NOMO-1 (cell line): ENCODE measurements at regions not wholly inside any gene's neighbourhood (a gene's known extent, or its start where the extent isn't known, plus 50 kb on each side); places are given as distances from the start of the nearest gene placed in this dataset.

ENCODE experiments used
- DNase-seq, 2 experiments: peaks; one replicate each; lab custom pipeline; 2025; ENCODE audit not compliant: unreplicated experiment in 2 of 2; lab: John Stamatoyannopoulos, UW

DNA sequence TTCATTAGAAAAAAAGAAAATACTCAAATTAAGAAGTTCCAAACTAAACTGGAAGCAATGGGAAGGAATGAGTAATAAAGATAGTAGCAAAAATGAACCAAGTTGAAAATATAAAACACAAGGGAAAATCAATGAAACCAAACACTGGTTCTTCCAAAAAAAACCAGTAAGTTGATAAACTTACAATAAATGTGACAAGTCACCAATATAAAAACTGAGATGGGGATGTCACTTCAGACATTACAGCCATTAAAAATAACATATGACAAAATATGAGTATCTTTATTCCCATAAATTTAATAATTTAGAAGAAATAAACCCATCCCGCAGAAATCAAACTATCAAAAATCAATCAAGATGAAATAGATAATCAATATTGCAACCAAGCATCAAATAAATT is 633.9 kb upstream of the RAB6C start:
- no peak for DNase-seq

DNA sequence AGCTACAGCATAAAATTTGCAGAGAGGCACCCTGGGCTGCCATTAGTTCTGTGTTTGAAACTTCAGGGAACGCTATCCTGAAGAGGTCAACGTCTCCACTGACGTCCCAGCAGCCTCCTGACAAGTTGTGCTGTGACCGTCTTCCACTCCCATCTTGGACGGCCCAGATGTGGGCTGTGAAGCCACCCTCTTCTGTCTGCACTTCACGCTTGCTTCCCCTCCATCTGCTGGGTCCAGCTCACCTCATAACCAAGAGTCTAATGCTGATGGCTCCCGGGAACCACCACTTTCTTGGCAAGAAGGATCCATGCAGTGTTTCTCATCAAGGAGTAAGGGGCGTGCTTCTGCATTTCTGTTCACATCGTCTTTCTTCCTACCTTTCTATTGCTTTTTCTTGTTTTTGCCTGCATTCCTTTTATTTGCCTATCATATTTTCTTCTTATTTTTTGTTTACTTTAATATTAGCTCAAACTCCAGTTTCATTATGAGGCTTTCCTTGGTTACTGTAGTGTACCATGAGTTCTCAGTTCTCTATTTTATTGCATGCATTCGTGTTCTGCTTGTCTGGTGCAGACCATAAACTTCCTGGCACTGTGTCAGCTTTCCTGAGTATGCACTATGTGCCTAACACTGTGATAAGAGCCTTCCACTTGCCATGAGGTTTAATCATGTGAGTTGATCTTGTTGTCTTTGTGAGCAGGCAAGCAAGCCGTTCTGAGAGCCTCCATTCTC is 631.8 kb upstream of the RAB6C start:
- DNase-seq, result no peak

DNA sequence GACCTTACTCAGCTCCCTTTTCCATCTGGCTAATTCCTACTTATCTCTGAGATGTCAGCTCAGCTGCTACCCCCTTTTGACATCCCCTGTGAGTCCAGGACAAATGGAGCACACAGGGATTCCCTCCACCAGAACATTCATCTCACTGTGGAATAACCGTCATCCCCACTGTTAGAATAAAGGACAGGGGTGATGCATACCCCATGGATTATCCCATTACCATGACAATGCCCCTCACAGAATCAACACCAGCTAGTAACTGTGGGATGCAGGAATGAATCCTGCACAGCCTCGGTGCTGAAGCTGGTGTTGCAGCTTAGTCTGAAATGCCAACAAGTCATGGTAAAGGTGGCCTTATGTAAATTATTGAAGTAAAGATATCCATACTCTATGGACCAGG is 624.8 kb upstream of the RAB6C start:
- no peak for DNase-seq

DNA sequence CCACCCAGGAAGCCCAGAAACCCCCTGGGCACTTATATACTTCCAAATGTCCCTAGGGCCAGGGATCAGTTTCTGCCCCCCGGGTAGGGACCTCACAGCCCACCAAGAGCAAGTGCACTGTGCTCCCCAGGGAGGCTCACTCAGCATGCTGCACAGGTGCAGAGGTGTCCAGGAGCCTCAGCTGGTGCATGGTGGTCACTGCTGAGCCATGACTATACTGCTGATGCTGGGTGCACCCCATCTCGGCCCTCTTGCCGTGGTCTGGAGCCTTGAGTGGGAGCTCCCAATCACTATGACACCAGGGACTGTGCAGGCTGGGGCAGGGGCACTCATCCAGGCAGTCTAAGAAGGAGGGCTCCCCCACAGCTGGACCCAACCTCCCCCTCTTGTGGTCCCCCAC is 617.8 kb upstream of the RAB6C start:
- DNase-seq, result no peak

DNA sequence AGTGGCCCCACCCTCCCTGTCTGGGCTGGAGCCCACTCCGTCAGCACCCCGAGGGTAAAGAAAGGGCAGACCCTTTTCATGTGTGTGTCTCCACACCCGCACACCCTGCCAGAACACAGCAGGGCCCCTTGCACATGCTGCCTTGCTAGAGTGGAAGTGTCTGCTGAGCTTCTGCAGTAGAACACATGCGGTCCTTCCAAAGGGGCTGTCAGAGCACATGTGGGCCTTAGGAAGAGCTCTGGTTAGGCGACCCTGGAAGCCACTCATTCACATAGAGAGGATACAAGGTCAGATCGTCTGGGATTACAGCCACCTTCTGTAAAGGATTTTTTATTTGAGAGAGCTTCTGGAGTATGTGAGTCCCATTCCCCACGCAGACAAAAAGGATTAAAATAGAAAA is 613.2 kb upstream of the RAB6C start:
- DNase-seq, result no peak

DNA sequence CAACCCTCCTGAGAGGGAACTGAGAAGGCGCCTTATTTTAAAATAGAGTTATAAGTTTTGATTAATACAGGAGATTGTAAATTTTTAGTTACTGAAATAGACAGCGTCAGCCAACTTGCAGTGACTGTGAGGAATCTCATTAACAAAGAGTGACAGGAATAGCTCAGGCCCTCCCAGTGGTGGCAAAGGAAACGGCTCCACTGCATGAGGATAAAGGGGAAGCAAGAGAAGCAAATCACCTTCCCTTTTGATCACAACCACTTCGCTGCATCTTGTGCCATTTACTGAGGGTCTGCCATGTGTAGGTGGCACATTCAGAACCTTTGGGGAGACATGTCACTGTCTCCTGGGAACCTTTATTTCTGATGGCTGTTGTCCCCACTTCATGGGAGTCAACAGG is 612.4 kb upstream of the RAB6C start:
- DNase-seq, result no peak

DNA sequence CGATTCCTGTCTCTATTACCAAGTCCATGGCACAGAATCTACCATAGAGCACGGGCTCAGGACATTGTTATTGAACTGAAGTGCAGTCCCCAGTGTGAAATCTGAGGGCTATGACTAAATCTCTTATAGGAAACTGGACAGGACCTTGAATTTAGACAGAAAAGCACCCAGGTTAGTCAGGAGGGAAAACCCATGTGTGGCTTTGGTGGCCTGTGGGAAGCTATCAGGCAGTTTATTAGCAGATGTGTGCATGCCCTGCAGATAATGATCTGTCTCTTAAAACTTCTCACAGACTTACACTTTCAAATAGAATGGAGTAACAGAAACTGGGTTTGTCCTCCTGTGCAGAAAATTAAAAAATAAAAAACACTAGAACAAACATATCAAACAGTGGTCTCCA is 610.0 kb upstream of the RAB6C start:
- no peak for DNase-seq

DNA sequence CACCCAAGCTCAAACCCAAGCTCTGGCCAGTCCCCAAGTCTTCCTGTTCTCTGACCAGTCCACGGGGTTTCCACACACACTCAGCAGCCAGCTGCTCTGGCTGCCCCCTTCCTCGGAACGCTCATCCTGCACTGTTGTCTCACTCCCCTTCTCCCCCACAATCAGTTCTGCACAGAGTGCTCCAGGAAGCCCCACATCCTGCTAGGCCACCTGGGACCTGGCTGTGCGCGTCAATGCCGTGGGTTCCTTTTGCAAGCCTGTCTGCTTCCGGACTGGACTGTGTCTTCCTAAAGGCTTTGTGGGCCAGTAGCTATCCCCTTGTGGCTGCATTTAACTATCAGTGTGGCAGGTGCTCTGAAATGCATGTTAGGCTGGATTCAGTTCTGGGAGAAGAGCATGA is 605.0 kb upstream of the RAB6C start:
- DNase-seq, result no peak

DNA sequence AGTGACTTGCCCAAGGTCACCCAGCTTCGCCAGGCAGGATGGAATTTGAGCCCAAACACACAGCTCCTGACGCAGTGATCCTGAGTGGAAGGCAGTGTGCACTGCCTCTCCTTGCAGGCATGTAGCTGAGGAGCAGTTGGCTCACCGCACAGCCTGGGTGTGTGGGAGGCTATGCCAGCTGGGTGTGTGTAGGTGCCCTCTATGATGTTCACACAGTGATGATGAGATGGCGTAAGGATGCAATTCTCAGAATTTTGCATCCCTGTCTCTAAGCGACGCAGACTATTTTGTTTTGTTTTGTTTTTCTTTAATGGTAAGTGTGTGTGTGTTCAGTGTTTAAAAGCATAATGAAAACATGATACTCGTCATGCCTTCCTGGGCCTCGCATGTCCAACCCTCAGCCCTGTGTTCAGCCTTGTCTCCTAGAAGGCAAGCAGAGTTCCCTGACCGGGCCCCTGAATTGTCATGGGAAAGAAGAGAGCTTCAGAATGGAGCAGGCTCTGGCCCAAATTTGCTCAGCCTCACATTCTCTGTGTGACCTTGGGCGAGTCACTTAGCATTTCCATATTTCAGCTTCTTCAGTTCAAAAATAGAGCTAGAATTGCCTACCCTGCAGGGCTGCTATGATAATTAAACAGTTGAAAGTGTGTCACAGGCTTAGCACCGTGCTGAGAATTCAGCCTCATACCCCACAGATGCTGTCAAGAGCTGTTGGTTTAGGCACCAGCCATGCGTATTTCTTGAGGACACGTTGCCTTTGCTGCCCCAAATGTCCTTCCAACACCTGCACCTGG is 603.6 kb upstream of the RAB6C start:
- DNase-seq, result no peak

DNA sequence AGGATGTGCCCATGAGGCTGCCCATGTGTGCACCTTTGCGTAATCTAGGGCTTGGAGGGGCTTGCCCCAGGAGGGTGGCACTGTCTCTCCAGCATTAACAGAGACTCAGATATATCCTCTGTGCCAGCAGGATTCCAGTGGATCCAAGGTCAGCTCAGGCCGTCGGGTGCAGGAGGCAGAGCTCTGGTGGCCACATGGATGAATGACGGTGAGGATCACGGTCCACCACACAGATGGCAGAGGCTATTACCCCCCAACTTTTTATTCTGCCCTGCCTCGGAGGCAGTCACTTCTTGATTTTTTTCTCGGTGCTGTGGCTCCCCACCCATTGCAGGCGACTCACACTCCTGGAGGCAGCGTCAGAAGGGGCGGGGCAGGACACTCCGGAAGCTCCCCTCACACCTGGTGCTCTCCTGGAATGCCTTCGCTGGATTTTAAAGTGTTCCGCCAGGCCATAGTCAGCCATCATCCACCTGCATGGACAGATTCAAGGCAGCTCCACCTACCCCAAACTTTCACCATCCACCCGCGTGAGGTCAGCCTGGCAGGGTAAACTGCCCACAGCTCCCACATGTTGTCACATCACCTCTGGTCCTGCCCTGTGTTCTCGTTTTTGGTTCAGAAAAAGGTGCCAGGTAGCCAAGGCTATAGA is 602.9 kb upstream of the RAB6C start:
- DNase-seq, result no peak

DNA sequence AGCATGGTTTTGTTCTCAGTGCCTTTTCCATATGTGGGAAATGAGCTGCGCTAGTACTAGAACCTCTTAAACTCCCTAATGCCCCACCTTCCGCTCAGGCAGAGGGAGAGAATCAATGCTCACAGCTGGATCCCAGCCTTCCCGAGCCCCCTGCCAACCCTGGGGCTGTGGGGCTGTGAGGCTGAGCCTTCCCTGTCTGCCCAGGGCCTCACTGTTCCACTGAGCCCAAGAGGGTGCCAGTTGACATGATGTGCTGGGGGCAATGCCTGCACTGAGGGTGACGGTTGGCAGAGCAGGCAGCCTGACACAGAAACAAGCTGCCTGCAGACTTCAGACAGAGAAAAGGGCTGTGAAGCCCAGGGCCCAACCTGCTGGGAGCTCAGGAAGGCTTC is 602.4 kb upstream of the RAB6C start:
- no peak for DNase-seq

DNA sequence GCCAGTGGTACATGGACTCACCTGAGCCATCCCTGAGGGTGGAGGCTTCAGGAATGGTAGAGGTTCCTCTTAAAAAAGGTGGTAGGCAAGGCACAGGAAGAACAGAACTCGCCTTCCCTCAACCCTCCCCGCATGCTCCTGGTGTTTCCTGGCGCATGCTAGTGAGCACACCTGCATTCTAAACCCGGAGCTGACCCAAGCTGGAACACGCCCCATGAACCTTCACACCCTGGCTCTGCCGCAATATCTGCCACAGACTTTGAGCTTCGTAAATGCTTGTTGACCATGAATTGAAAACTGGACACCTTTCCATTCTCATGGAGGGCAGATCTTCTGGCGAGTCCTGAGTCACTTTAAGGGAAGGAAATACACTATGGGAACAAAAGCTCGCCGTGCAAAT is 601.3 kb upstream of the RAB6C start:
- no peak for DNase-seq

DNA sequence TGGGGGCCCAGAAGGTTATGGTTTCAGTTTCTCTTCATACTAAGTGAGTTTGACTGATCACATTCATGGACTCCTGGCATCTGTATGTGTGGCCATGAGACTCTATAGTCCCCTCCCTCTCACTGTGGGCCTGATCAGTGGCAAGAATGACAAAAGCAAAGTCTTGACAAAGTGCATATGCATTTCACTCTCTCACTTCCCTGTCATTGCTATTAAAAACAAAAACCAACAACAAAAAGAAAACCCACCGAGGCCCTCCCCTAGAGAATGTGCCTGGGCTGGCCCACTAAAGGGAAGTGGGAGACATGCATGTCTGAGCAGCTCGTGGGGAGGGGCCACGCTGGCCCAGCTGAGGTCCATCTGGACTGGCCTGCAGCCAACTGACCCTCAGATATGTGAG is 600.1 kb upstream of the RAB6C start:
- DNase-seq, result no peak

DNA sequence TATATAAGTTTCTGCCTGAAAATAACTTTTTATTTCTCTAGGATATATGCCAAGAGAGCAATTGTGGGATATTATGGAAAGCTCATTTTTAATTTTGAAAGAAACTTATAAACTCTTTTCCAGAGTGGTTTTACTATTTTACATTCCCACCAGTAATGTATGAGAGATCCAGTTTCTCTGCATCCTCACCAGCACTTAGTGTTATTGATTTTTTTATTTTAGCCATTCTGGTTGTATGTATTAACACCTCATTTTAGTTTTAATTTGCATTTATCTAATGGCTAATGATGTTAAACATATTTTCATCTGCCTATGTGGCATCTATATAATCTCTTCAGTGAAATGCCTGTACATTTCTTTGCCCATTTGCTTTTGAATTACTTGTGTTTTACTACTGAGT is 597.7 kb upstream of the RAB6C start:
- no peak for DNase-seq

DNA sequence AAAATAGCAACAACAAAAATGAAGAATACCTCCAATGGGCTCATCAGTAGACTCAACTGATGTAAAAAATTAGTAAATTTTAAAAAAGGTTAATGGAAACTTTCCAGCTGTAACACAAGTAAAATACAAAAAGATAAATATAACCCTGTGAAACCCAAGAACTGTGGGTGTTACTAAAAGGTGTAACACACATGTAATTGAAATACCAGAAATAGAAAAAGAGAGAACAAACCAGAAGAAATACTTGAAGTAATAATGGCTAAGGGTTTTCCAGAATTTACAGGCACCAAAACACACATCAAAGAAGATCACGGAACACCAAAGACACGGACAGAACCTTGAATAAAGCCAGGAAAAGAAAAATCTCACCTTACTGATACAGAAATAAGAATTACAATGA is 590.6 kb upstream of the RAB6C start:
- no peak for DNase-seq

DNA sequence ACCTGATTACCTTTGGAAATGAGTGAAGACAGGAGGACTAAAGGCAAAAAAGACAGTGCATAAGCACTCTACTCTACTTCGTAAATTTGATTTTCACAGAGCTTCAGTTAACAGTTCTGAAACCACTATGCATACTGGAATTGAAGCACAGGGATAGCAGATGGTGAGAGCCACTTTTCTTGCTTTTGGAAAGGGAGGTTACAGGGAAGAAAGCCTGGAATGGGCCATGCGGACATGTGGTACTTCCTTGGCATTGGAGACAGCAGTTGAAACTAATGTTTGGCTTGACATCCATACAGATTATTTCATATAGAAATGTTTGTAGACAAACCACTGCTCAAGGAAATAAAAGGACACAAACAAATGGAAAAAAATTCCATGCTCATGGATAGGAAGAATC is 585.6 kb upstream of the RAB6C start:
- no peak for DNase-seq

DNA sequence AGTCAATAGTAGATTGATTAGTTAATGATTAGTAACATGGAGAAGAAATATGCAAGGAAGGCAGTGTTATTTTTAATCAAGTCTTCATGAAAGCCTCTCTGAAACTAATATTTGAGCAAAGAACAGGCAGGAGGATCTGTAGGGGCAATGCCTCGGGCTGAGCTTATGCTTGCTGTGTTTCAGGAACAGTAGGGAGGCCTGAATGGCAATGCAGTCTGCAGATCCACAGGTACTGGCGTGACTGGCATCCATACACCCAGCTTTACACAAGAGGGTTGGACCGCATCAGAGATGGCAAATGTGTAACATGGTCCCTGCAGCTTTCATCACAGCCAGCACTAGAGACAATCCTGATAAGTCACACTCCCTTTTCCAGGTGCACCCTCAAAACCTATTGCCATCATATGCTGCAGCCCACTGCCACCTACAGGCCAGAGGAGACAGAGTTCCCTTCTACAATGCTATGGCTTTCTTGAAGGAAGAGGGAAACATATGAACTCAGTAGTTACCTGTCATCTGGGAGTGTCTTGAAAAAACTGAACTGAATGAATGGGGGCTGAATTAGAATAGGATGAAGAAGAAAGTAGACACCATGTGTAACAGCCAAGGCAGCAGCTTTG is 582.4 kb upstream of the RAB6C start:
- peak; percentile 9 to 14 for DNase-seq

DNA sequence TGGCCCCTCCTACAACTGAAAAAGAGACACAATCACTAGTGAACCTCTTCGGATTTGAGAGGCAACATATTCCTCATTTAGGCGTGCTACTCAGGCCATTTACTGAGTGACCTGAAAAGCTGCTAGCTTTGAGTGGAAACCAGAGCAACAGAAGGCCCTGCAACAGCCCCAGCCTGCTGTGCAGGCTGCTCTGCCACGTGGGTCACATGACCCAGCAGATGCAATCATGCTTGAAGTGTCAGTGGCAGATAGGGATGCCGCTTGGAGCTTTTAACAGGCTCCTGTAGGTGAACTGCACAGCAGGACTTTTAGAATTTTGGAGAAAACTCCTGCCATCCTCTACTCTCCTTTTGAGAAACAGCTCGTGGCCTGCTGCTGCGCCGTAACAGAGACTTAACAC is 578.6 kb upstream of the RAB6C start:
- no peak for DNase-seq

DNA sequence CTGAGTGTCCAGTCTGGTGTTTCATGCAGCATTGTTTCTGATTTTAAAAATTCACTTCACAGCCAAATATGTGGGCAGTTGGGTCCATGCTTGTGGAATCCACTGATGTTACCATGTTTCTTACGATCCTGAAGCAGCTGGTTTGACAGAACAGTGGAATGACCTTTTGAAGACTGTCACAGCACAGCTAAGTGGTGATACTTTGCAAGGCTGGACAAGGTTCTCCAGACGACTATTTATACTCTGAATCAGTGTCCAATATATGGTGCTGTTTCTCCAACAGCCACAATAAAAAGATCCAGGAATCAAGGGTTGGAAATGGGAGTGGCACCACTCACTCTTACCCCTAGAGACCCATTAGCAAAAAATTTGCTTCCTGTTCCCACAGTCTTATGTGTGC is 577.4 kb upstream of the RAB6C start:
- no peak for DNase-seq

DNA sequence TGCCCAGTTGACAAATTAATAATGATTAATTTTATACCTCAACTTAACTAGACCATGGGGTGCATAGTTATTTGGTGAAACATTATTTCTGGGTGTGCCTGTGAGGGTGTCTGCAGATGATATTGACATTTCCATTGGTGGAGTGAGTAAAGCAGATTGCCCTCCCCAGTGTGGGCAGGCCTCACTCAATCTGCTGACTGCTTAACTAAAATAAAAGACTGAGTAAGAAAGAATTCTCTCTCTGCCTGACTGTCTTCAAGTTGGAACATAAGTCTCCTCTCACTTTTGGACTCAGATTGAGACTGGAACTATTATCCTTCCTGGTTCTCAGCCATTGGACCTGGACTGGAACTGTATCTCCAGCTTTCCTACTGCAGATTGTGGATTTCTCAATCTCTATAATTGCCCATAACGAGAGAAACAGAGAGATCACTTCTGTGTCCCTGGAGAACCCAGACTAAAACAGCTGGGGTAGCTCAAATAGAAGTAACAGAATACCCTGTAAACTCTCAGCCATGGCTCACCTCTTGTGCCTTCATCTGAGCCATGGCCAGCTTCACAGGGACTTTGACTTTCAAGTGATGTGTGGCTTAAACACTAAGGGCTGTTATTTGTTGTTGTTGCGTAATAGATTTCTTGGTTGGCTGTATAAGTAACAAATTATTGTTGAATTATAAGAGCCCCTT is 575.3 kb upstream of the RAB6C start:
- no peak for DNase-seq

DNA sequence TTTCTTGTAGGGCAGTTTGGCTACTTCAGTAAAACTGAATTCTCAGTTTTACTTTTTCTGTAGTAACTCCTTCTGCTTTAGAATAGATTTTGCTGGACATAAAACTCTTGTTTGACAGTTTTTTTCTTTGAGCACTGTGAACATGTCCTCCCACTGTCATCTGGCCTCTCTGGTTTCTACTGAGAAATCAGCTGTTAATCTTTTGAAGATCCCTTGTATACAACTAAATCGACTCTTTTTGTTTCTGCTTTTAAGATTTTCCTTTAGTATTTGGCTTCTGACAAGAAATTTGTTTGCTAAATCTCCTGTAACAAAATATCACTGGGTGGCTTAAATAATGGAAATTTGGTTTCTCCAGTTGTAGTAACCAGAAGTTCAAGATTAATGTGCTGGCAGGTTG is 570.9 kb upstream of the RAB6C start:
- no peak for DNase-seq
